GM21528 (cell line): ENCODE measurements at regions not wholly inside any gene's neighbourhood (a gene's known extent, or its start where the extent isn't known, plus 50 kb on each side); places are given as distances from the start of the nearest gene placed in this dataset.
"Not testable (repeated sequence)": the region's sequence is repeated elsewhere in the genome, so short reads cannot be mapped to it uniquely, and the experiment has no call there.

ENCODE experiments used
- ATAC-seq: cut with Tn5 transposase; IDR thresholded peaks from one replicate; pipeline ENCODE4 v1.9.1; 2021; ENCODE audit warnings: mild to moderate bottlenecking, moderate library complexity; ENCODE audit not compliant: unreplicated experiment, low FRiP score

DNA sequence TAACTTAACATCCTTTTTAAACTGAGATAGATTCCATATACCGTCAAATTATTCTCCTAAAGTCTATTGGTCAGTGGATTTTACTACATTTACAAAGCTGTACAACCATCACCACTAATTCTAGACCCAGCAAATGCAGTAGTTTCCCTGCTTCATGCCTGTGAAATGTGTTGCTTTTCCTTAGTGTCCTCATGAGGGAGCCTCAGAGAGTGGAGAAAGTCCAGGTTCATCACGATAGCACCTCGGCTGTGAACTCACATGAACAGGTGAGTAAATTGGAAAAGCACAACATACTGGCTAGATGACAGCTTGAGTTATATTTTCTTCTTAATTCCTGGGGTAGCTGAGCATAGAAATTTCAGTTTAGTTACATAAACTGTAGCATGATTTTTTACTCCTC, 653.7 kb downstream of the MTRR start:
- ATAC-seq, result no peak

DNA sequence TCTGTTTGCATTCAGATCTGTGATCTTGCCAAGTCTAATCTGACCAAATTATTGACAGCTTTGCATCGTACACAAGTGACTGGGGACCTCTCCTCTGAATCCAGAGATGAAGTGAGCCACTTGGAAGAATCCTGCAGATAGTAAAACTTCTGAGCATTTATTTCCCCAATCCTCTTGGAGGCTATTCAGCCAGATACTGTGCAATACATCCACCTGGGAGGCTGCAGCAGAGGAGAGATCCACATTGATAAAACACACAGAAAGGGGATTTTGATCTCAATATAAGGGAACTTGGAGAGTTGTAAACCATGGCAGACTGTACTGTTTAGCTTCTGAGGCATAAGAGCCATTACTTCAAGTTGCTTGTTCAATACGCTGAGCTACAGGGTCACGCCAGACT, 654.6 kb downstream of the MTRR start:
- no peak for ATAC-seq

DNA sequence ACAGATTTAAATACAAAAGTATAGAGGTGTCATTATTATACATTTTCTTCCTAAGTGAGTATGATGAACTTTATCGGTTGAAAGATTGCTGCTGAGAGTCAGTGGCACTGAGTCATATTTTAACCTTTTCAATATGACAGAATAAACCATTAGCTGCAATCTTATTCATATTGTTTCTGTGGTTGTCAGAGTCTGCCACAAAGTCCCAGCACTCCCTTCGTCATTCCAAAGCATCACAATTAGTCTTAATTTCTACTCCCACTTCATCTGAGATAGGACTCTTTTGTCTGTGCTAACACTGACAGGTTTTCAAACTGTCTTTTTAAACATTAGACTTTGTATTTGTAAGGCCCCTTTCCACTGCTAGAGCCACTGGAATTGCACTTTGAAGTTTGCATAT, 656.9 kb downstream of the MTRR start:
- ATAC-seq, result no peak

DNA sequence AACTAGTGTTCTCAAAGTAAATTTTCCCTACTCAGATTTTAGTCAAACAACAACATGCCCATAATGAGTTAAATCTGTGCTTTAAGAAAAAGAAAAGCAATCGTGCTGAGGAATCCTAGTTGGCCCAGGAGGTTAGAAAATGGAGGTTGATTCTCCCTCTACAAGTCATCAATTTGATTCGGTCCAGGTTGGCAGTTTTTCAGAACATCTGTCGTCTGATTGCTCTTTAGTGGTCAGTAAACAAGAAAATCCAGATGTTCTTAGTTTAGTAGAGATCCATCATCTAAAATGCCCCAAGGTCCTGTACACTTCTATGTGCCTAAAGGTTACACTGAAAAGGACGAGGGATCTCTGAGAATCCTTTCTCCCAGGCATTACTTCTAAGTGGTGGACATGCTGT, 659.2 kb downstream of the MTRR start:
- ATAC-seq, result no peak

DNA sequence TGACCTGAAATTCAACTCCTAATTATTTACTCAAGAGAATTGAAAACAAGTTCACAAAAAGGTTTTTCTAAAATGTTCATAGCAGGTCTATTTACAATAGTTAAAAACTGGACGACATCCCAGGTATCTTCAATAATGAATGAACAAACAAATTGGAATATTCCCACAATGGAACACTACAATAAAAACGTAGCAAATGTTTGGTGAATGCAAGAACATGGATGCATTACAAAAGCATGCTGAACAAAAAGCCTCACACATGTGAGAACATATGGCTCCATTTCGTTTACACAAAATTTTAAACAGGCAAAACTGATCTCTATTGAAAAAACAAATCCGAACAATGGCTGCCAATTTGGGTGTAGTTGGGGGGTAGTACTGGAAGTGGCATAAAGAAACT, 669.9 kb downstream of the MTRR start:
- no peak for ATAC-seq

DNA sequence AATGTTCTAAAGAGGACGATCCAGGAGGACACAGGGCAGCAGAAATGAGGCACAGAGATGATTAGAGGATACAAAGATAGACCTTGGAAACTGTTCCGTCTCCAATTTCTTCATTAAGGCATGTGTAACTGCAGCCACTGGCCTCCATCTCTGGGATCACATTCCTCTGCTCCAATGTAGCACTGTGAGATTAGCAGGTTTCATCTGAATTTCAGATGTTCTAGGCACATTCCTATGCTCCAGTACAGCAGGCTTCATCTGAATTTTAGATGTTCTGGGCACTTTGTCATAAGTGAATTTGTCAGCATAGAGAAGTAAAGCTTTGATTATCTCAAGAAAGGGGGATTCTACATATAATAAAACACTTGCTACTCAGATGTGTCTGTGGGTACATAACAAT, 671.4 kb downstream of the MTRR start:
- no peak for ATAC-seq

DNA sequence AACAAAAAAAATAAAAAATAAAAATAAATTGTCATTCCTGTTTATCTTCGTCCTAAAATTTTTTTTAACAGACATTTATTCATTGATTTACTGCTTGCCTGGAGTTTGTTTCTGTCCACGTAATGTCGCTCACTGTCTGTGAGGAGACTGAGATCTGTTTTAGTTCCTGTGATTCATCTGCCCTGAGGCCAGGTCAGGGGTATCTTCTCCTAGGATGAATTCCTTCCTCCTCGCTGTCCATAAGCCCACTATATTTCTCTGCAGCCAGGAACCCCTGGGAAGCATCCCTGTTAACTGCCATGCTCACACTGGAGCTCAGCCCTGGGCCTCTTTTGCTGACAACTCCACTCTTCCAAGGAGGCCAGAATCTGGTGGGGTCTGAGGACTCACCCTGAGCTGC, 682.0 kb downstream of the MTRR start:
- ATAC-seq, result no peak

DNA sequence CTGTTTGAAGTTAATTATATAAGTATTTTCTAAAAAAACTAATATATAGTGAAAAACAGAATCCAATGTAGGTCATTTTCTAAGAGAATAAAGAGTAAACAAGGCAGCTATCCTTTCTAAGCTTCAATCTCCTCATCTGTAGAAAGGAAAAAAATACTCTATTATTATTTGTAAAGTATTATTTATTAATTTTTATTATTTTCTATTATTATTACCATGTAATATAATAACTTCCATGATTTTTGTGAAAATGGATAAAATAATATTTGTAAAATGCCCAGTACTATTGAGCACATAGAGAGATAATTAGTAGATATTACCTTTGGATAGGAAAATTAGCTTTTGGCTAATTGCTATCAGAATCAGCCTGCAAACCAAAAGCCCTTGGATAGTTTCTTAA, 684.4 kb downstream of the MTRR start:
- ATAC-seq, result no peak

DNA sequence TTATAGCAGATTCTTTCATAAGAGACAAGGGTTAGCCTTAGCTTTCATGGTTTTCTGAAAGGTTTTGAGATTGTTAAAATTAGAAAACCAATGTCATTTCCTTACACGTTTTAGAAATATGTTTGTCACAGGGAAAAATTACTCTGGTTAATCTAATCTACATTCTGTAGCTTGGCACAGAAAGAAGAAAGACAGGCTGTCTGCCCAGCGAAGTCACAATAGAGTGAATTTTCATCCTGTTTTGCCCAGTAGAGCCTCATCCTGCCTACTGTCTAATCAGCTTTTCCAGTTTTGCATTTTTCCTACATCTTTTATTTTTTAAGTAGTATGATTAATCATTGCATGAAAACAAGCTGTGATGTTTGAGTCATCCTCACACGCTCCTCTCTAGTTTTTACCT, 688.8 kb downstream of the MTRR start:
- no peak for ATAC-seq

DNA sequence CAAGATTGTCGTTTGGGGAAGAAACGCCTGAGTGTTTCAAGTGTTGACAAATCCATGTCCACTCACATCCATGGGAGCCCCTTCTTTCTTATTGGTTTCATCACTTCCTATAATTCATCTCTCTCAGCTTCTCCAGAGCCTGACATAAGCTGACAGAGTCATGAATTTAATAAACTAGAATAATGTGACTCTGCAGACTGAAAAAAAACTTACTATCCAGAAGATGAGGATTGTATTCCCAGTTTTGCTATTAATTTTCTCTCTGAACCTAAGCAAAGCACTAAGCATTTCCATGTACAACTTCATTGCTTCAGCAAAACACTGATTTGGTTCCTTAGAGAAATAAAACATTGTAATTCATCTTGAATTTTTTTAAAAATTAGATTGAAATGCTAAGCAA, 691.8 kb downstream of the MTRR start:
- no peak for ATAC-seq

DNA sequence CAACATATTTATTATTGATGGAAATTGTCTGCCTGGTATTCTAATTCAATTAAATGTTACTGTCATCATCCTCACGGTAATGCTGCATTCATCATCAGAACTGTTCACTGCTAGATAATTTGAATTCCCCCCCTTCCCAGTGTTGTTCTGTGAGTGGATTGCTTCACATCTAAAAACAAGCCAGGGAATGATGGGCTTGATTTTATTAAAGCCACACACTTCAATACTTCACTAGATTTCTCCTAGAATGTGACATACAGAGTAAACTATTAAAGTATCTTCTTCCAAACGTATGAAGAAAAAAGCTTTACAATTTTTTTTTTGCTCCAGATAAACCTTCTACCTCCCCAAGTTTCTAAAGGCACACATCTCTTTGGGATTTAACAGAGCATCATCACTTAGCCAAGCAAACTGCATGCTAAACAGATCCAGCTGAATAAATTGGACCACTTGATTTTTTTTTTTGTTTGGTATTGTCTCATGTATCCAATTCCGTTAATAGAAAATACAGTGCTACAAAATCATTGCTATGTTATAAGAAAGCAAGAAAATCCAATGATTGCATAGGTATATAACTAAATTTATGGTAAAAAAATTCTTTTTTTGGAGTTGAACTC, 692.4 kb downstream of the MTRR start:
- no peak for ATAC-seq

DNA sequence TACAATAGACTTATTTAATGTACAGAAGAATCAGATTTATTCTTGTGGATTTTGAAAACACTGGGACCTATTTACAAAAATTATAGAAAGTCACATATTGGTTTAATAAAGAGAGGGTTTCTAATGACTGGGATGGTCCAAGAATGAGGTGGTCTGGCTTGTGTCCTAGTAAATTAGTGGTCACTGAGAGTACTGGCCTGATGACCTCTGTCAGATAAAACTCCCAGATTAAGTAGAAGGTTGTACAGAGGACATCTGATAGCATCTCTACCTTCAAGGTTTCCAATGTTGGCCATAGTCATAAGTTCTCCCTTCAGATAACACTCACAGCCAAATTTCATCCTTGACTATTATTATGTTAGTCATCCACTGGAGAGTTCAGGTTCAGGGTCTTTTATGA, 692.9 kb downstream of the MTRR start:
- no peak for ATAC-seq

DNA sequence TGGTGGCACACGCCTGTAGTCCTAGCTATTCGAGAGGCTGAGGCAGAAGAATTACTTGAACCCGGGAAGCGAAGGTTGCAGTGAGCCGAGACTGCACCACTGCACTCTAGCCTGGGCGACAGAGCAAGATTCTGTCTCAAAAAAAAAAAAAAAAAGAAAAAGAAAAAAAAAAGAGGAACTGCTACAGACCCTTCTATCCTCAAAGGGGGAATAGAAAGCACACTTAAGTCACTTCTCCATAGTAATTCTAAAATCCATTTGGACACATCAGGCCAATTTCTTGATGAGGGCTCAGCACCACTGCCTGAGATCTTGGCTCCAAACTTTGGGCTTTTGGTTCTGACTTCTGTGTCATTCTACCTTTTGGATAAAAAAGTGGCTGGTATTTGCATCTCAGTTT, 694.6 kb downstream of the MTRR start:
- ATAC-seq, result not testable (repeated sequence)

DNA sequence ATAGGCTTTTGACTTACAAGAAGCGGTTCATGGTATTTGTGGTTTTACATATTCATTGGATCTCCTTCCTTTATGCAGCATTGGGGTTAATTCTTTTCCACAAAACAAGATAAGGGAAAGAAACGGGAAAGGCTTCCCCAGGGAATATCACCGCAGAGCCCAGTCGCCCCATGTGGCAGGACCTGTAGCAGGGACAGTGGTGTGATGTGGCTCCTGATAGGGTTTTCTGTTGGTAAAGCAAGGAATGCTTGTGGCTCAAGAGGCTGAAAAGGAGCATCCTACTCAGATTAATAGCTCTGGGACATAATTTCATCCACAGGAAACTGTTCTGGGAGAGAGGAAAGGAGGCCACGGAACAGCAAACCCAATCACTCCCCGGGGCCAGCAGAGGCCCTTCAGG, 699.9 kb downstream of the MTRR start:
- no peak for ATAC-seq

DNA sequence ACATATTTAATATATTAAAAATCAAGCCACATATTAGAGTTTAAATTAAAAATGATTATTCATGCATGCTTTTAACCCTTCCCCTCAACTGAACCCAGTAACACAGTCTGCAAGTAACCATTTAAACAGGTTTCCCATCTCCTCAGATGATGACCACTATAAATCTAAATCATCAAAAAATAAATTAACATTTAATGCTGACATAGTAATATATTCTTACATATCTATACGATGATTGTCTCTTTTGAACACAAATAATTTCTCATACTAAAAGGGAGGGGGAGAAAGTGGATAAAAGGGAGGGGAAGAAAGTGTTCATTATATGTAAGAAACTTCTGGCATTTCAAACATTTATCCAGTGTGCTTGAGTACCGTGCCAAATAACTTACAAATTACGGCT, 701.6 kb downstream of the MTRR start:
- no peak for ATAC-seq

DNA sequence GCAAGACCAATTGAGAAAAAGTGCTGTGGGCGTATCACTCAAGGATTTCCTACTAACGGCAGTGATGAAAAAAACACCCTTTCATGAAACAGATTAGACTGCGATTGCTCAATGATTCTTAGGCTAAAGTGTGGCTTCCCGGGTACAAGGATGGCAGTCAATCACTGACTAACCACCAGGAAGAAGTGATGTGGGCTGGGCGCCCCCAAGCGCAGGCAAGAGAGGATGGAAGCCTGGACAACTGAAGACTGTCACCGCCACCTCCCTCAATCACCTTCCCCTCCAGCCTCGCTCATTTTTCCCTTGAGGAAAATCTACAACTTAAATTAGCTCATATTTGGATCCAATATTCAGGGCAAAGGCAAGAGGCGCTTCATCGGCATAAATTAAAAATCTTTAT, 707.2 kb downstream of the MTRR start:
- no peak for ATAC-seq

DNA sequence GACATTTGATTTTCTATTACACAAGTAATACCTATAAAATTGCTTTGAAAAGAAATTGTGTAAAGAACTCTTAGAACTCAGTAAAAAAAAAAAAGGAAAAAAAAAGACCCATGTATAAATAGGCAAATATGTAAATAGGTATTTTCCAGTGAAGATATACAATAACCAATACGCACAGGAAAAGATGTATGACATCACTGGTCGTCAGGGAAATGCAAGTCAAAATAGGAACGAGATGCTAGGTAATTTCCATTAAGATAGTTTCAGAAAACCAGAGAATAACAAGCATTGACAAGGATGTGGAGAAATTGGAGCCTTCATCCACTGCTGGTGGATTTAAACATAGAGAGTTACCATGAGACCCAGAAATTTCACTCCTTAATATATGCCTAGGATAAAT, 708.8 kb downstream of the MTRR start:
- ATAC-seq, result no peak

DNA sequence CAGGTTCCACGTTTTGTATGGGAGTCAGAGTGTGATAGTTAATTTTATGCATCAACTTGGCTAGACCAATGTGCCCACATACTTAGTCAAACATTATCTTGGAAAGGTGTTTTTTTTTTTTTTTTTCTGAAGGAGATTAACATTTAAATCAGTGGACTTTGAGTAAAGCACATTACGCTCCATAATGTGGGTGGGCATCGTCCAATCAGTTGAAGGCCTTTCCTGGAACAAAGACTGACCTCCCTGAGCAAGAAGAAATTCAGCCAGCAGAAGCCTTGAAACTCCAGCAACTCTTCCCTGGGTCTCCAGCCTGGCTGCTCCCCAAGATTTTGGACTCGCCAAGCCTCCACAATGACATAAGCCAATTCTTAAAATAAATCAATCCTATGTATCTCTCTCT, 711.4 kb downstream of the MTRR start:
- ATAC-seq, result no peak

DNA sequence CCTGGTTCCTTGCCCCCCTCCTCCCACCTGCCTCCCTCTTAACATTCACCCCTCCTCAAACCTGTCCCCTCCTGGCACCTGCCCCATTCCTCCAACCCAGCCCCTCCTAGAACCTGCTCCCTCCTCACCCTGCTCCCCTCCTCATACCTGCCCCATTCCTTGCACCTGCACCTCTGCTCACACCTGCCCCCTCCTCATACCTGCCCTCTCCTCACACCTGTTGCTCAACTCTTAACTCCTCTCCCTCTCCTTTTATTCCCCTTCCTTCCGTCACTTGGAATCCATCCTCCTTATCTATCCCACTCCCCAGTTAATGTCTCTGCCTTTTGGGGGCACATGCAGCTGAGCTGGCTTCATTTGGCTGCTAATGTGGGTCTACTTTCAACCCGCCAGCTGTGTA, 712.1 kb downstream of the MTRR start:
- ATAC-seq, result no peak

DNA sequence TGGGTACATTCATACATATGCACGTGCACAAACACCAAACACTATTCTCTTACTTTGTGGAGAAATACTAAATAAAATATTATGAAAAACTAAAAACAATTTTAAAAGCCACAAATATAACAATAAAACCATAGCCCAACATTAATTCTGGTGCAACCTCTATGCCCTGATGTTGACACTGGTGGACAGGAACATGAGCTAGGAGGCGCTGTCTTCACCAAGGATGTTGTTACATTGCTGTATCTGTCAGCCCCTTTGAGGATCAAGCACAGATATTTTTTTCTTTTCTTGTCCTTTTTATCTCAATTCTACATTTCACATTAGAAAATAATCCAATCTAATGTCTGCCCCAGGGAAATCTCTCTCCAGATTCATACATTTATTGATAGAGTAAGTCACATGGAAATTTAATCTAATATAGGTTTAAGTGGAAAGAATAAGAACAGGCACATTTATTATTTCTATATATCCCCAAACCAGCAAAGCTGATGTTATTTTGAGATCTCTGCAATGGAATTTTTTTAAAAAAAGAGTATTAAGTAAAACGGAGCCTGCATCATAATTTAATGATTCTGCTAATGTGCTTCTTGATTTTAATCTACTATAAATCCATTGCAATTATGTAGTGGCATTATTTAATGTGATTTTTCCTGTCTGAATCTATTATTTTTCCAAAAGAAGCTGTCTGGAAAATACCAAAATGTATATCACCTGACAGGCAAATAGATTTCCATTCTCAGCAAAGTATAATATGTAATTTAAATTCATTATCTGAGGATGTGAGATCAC, 716.5 kb downstream of the MTRR start:
- no peak for ATAC-seq

DNA sequence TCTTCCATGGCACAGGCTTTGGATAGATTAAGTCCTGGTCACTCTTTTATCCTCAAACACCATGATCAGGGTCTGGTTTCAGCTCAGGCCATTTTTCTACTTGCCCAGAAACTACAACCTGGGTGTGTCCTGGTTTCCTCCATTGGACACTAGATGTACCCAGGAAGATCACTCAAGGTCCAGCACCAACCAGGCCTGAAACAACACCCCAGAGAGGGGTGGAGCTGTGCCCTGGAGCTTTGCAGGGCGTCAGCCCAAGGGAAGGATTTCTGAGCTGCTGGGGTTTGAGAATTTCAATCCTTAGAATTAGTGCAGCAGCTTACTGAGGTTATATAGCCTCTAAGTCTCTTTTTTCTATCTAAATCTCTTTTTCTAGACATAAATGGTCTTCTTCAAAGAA, 722.0 kb downstream of the MTRR start:
- no peak for ATAC-seq

DNA sequence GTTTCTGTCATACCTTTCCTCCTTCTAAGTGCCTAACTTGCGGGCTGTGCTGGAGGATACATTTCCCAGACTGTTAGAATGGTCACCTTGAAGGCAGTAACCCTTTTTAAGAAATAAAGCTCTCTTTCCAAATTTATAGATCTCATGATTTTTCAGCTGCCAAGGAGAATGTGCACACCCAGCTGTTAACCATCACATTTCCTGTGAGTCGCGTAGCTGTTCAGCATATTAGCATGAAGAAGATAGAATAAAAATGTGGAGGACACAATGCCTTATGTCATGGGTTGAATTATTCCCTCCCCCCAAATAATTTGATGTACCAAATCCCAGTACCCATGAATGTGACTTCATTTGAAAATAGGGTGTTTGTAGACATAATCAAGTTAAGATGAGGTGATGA, 729.4 kb downstream of the MTRR start:
- no peak for ATAC-seq

DNA sequence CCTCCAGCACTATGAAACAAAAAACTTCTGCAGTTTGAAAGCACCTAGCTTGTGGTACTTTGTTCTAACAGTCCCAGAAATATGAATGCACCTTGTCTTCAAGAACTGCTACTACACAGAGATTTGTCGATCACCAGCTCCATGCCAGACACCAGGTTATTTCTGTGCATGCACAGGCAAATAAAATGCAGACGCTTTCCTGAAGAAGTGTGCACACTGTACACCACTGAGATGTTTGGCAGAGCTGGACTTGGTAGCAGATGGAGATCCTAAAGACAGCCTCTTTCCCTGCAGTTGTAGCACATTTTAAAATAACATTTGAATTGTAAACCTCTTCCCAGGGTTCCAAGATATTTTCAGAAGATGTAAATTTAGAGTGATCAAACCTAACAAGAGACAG, 730.0 kb downstream of the MTRR start:
- no peak for ATAC-seq
